HL-60/S4 (cell line): ENCODE measurements at regions not wholly inside any gene's neighbourhood (a gene's known extent, or its start where the extent isn't known, plus 50 kb on each side); places are given as distances from the start of the nearest gene placed in this dataset.
"Not testable (repeated sequence)": the region's sequence is repeated elsewhere in the genome, so short reads cannot be mapped to it uniquely, and the experiment has no call there.

Experiments
- in situ Hi-C: fragments of 300-500 bp; cut with MboI; formaldehyde crosslinking; loops from 2 replicates; pipeline ENCODE4 v1.14.3; 2022; ENCODE audit warnings: low sequenced_read_pairs

GRCh38 chr11:98398508-98398907 is 622.2 kb upstream of the CNTN5 start:
- in situ Hi-C loops, result no loop called here

GRCh38 chr11:98409069-98409468 is 611.7 kb upstream of the CNTN5 start:
- in situ Hi-C loops, result no loop called here

- in situ Hi-C loops, result no loop called here
Observed at GRCh38 chr11:98411777-98412176, 609.0 kb upstream of the CNTN5 start.

- in situ Hi-C loops, result no loop called here
Observed at GRCh38 chr11:98417256-98417755, 603.4 kb upstream of the CNTN5 start.

- in situ Hi-C loops, result no loop called here
Observed at GRCh38 chr11:98423933-98424332, 596.8 kb upstream of the CNTN5 start.

GRCh38 chr11:98424773-98425172 is 596.0 kb upstream of the CNTN5 start:
- in situ Hi-C loops, result not testable (repeated sequence)

- in situ Hi-C loops, result no loop called here
Observed at GRCh38 chr11:98431463-98432359, 589.0 kb upstream of the CNTN5 start.

GRCh38 chr11:98434296-98434695 is 586.5 kb upstream of the CNTN5 start:
- in situ Hi-C loops, result no loop called here

- in situ Hi-C loops, result no loop called here
Observed at GRCh38 chr11:98453378-98453777, 567.4 kb upstream of the CNTN5 start.

- in situ Hi-C loops, result no loop called here
Observed at GRCh38 chr11:98455500-98456307, 565.0 kb upstream of the CNTN5 start.

- in situ Hi-C loops, result no loop called here
Observed at GRCh38 chr11:98456308-98456680, 564.5 kb upstream of the CNTN5 start.

- in situ Hi-C loops, result no loop called here
Observed at GRCh38 chr11:98495016-98495415, 525.7 kb upstream of the CNTN5 start.

GRCh38 chr11:98495601-98496000 is 525.1 kb upstream of the CNTN5 start:
- in situ Hi-C loops, result no loop called here

- in situ Hi-C loops, result no loop called here
Observed at GRCh38 chr11:98507208-98507607, 513.5 kb upstream of the CNTN5 start.

- in situ Hi-C loops, result no loop called here
Observed at GRCh38 chr11:98512938-98513337, 507.8 kb upstream of the CNTN5 start.

- in situ Hi-C loops, result no loop called here
Observed at GRCh38 chr11:98531576-98531975, 489.2 kb upstream of the CNTN5 start.

GRCh38 chr11:98536023-98536422 is 484.7 kb upstream of the CNTN5 start:
- in situ Hi-C loops, result no loop called here

GRCh38 chr11:98538358-98538757 is 482.4 kb upstream of the CNTN5 start:
- in situ Hi-C loops, result not testable (repeated sequence)

- in situ Hi-C loops, result no loop called here
Observed at GRCh38 chr11:98545544-98546175, 475.1 kb upstream of the CNTN5 start.

- in situ Hi-C loops, result no loop called here
Observed at GRCh38 chr11:98549571-98549970, 471.2 kb upstream of the CNTN5 start.

- in situ Hi-C loops, result no loop called here
Observed at GRCh38 chr11:98559961-98560360, 460.8 kb upstream of the CNTN5 start.
